ENCODE measurements at regions not wholly inside any gene's neighbourhood (a gene's known extent, or its start where the extent isn't known, plus 50 kb on each side); places are given as distances from the start of the nearest gene placed in this dataset.

- Histone ChIP-seq H3K4me2 (ENCODE audit: insufficient read depth in 1 of 2, low read depth in 2 of 2, low read length in 2 of 2) (no peak overlapping the region), H2BK5ac (ENCODE audit: low read depth, low read length) (no peak overlapping the region)
- no peak for FAIRE-seq
- TF ChIP-seq RNF2 (IDR thresholded peaks at IDR 0.05; ENCODE audit: borderline replicate concordance, low read depth, low read length, missing control alignments, poor library complexity, severe bottlenecking): no peak
- no peak for TF ChIP-seq SP2 (IDR thresholded peaks at IDR 0.05; ENCODE audit: low read length)
- no peak for TF ChIP-seq SP1 (IDR thresholded peaks at IDR 0.05; ENCODE audit: low read depth, low read length)
- no peak for TF ChIP-seq SUZ12 (IDR thresholded peaks at IDR 0.05; ENCODE audit: low read length)
- TF ChIP-seq ATF3 (IDR thresholded peaks at IDR 0.05; ENCODE audit: insufficient read depth, low read depth, low read length): no peak
- TF ChIP-seq MAFK (IDR thresholded peaks at IDR 0.05; ENCODE audit: low read depth, low read length): no peak
- TF ChIP-seq GABPA (IDR thresholded peaks at IDR 0.05; ENCODE audit: borderline replicate concordance, insufficient read depth, low read length): no peak
- TF ChIP-seq BRCA1 (IDR thresholded peaks at IDR 0.05; ENCODE audit: low read depth, low read length): no peak
- no peak for TF ChIP-seq CTCF (IDR thresholded peaks at IDR 0.05; ENCODE audit: control extremely low read depth in 1 of 3, insufficient read depth in 1 of 3, low read depth in 1 of 3, low read length in 3 of 3)
- no peak for TF ChIP-seq SRF (IDR thresholded peaks at IDR 0.05; ENCODE audit: low read depth, low read length)
Measured at GRCh38 chr5:85576666-85577065, 1041.1 kb upstream of the COX7C start.

More at GRCh38 chr5:85576666-85577065, 1041.1 kb upstream of the COX7C start:
- no peak overlapping the region for H2AK5ac ChIP-seq (ENCODE audit: low read depth, low read length)
- H3K23ac ChIP-seq (ENCODE audit: insufficient read length): no peak overlapping the region
- no peak overlapping the region for H3K27ac ChIP-seq (ENCODE audit: low read depth, low read length)
- H3K18ac ChIP-seq (ENCODE audit: extremely low read depth, low read length): no peak overlapping the region
- no peak overlapping the region for H2BK12ac ChIP-seq (ENCODE audit: low read depth, low read length)
- WGBS, 2 experiments (ENCODE audit: extremely low coverage in 1 of 2, insufficient coverage in 1 of 2, insufficient read length in 1 of 2, insufficient replicate concordance in 2 of 2, low coverage in 1 of 2, low lambda C conversion rate in 2 of 2, missing lambda C conversion rate in 1 of 2): 91% methylated on average over 1 of the region's 1 CpG; no CpG with 5 or more reads in 1 of the 2 experiments
- DNase-seq (ENCODE audit: low read depth in 1 of 2, low spot score in 2 of 2): no peak
- ChIA-PET POLR2A (ENCODE audit: partially characterized antibody) (no interaction called here), CTCF (ENCODE audit: partially characterized antibody) (interaction anchor here (0.6 kb wide), 1 partner anchor 319 kb away, joined by 3 read pairs; no protein-coding TSS in a partner anchor)
- no peaks in the 10 kb centered on the region for H3K23me2 ChIP-seq (ENCODE audit: low read depth, low read length)
- H3K4ac ChIP-seq (replicated peaks; ENCODE audit: insufficient read length, low read depth, low read length): no peak overlapping the region
- no peak overlapping the region for H4K91ac ChIP-seq (replicated peaks; ENCODE audit: insufficient read length, low read length)
- H3K4me1 ChIP-seq (replicated peaks in 1 of 4; ENCODE audit: control insufficient read depth in 3 of 4, insufficient read depth in 4 of 4, low read length in 3 of 4): no peaks in the 10 kb centered on the region
- H4K20me1 ChIP-seq (replicated peaks in 1 of 2; ENCODE audit: control insufficient read depth in 1 of 2, insufficient read depth in 2 of 2, low read length in 2 of 2): no peaks in the 10 kb centered on the region
- H3K9ac ChIP-seq (replicated peaks in 1 of 4; ENCODE audit: extremely low read depth in 1 of 4, low read depth in 3 of 4, low read length in 3 of 4): no peak overlapping the region
- no peaks in the 10 kb centered on the region for H3K36me3 ChIP-seq (ENCODE audit: control insufficient read depth in 2 of 4, insufficient read depth in 4 of 4, low read length in 3 of 4)
- no peak overlapping the region for H2BK20ac ChIP-seq (ENCODE audit: low read length)
- no peaks in the 10 kb centered on the region for H3K79me1 ChIP-seq (ENCODE audit: low read depth, low read length)
- H3K9me3 ChIP-seq (ENCODE audit: insufficient read depth in 2 of 2, low read depth in 1 of 2, low read length in 1 of 2): no peaks in the 10 kb centered on the region
- no peak overlapping the region for H3K14ac ChIP-seq (ENCODE audit: insufficient read length)
- no peaks in the 10 kb centered on the region for H3K27me3 ChIP-seq (replicated peaks in 1 of 4; ENCODE audit: control insufficient read depth in 3 of 4, extremely low read depth in 1 of 4, insufficient read depth in 3 of 4, low read length in 3 of 4)
- H2BK120ac ChIP-seq (replicated peaks; ENCODE audit: low read depth, low read length): no peak overlapping the region
- no peak overlapping the region for H4K8ac ChIP-seq (ENCODE audit: extremely low read depth, insufficient read depth, low read length)
- no peak overlapping the region for H4K5ac ChIP-seq (ENCODE audit: insufficient read length, low read depth, low read length)
- H3K4me3 ChIP-seq (ENCODE audit: extremely low read depth in 1 of 4, insufficient read depth in 2 of 4, low read depth in 3 of 4, low read length in 4 of 4): no peak overlapping the region
- no peaks in the 10 kb centered on the region for H3K79me2 ChIP-seq (ENCODE audit: control insufficient read depth in 1 of 2, insufficient read depth in 2 of 2, low read length in 2 of 2)
- no peak overlapping the region for H2AFZ ChIP-seq (ENCODE audit: low read length)
- H2BK15ac ChIP-seq (ENCODE audit: low read length): no peak overlapping the region
- H3K56ac ChIP-seq (replicated peaks; ENCODE audit: insufficient read length, low read depth, low read length): no peak overlapping the region

Data from H1 (cell line).